HG03378 (cell line): ENCODE measurements at regions not wholly inside any gene's neighbourhood (a gene's known extent, or its start where the extent isn't known, plus 50 kb on each side); places are given as distances from the start of the nearest gene placed in this dataset.
"Not testable (repeated sequence)": the region's sequence is repeated elsewhere in the genome, so short reads cannot be mapped to it uniquely, and the experiment has no call there.

Experiments
- ATAC-seq: cut with Tn5 transposase; IDR thresholded peaks from one replicate; pipeline ENCODE4 v1.9.1; 2021; ENCODE audit warnings: mild to moderate bottlenecking, moderate library complexity; ENCODE audit not compliant: unreplicated experiment

- no peak for ATAC-seq
Observed at GRCh38 chr5:36422952-36423351, 121.2 kb upstream of the RANBP3L start.

DNA sequence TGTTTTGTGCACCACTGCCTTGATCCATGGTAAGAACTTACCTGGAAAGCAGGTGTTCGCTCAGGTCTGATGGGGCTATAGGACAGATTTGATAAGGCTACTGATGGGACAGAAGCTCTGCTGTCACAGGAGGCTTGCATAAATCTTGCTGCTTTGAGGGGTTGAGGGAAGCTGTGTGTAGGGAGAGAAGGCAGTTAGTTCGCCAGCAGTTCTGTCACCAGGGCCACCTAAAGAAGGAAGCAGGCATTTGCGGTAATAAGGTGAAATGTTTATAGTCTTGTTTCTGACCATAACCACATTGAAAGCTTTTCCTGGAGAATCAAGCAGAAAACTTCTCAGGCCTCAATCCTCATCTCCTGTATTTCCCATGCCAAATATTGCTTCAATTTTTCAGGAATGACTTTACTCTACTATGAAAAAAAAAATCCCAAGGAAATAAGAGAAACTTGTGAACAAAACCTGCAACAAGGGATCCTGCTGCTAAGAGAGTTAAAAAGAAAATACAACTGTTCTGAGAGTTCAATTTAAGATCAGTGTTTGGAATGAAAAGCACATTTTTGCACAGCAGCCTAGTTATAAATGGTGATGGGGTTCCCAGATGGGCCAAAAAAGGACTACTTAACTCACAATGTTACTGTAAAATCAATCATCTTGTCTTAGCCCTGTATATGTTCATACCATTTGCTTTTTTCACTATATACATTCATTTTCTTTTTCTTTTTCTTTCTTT, 122.0 kb upstream of the RANBP3L start:
- ATAC-seq = no peak

DNA sequence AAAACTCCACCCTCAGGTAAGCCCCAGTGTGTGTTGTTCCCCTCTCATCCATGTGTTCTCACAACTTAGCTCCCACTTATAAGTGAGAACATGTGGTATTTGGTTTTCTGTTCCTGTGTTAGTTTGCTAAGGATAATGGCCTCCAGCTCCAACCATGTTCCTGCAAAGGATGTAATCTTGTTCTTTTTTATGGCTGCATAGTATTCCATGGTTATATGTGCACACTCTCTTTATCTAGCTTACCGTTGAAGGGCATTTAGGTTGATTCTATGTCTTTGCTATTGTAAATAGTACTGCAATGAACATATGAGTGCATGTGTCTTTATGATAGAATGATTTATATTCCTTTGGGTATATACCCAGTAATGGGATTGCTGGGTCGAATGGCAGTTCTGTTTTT, 124.4 kb upstream of the RANBP3L start:
- not testable (repeated sequence) for ATAC-seq

- no peak for ATAC-seq
Observed at GRCh38 chr5:36435516-36435915, 133.8 kb upstream of the RANBP3L start.

- ATAC-seq = no peak
Observed at GRCh38 chr5:36436306-36436705, 134.6 kb upstream of the RANBP3L start.

- ATAC-seq = no peak
Observed at GRCh38 chr5:36438765-36439561, 137.3 kb upstream of the RANBP3L start.

DNA sequence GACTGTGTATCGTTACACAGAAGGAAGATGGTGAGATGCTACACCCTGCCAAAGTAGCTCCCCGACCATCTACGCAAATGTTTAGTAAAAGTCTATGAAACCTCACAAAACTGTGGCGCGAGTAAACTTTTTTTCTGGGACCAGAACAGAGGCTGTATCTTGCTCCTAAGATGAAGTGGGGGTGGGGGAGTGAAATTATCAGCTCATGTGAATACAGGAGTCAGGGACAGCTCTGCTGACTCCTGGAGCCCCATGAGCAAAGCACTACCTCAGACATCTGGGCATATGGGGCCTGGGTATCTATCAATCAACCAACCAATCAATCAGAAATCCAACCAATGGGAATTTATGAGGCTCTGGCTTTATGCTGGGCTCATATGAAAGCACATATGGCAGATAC, 138.6 kb upstream of the RANBP3L start:
- ATAC-seq = no peak

- no peak for ATAC-seq
Observed at GRCh38 chr5:36441280-36441679, 139.6 kb upstream of the RANBP3L start.

- peak; percentile 49 for ATAC-seq
Observed at GRCh38 chr5:36442352-36442751, 140.7 kb upstream of the RANBP3L start.

DNA sequence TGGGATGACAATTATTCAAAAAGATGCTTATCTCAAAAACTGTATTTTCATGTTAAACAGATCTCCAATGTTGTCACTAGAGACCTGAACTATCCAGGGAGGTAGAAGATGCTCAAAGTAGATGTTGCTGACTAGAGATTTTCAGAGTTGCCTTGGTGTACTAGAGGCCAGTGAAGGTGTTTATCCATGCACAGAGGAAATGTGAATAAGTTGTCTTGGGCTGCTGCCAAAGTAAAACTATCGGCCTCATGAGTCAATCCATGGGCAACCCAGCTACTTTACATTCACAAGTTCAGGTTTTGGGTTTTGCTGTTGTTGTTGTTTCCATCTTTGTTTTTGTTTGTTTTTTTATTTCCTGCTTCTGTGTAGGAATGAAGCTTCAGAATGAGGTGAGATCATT, 141.1 kb upstream of the RANBP3L start:
- ATAC-seq = no peak

GRCh38 chr5:36443941-36444340, 142.2 kb upstream of the RANBP3L start:
- ATAC-seq = no peak

DNA sequence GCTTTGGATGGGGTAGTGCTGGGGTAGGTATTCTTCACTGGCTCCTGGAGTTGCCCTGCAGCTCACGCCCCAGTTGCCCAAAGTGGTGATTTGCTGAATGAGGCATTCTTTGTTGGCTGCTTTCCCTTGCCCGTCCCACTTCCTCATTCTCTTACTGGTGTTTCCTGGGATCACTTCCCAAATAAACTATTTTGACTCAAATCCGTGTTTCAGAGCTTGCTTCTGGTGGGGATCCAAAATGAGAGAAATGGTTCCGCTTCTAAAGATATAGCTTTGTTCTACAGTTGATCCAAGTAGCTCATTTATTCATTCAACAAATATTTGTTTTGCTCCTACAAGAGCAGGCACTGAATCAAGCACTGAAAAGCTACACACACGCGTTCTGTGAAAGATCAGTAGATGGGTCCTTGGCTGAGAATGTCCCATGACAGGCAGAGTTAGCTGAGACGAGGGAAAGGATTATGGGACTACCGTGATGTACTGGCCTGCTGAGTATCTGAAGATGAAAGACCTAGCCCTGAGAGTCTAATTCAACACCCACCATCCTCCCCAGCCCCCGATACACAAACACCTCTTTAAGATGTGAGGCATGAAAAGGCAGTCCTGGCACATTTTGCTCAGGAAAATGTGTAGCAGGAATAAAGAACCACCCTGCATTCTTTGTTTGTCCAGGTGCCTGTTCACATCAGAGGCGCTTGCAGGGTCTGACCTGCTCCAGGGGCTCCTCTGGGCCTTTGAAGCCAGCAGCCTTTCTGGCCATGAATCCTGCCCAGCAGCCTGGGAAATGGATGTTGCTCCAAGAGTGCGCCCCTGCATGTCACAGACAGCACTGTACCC, 143.1 kb upstream of the RANBP3L start:
- ATAC-seq = no peak

- ATAC-seq = no peak
Observed at GRCh38 chr5:36447776-36448175, 146.1 kb upstream of the RANBP3L start.

- no peak for ATAC-seq
Observed at GRCh38 chr5:36450229-36451014, 148.7 kb upstream of the RANBP3L start.

DNA sequence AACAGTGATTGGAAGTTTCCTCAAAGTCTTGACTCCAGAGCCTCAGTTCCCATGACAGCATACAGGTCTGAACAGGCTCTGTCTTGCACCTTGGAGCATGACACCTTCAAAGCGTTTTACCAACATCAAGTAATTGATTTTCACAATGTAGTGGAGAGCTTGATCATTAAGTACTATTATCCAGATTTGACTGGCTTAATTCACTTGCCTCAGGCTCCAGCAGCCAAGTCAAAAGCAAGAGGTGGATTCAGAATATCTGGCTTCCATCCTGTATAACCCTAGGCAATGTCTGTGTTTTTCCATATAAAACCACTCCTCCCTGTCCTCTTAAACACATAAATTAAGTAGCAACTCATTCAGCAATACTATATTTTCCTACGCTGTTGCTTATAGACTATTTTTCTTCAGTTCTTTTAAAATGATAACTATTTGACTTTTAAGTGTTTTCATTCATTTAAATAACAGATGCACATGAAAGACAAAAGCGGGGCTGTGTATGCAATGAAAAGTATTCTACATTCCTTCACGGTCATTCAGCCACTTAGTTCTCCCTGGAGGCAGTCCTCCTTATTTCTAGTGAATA, 150.8 kb upstream of the RANBP3L start:
- ATAC-seq = no peak

- ATAC-seq = no peak
Observed at GRCh38 chr5:36457511-36458270, 148.7 kb upstream of the SLC1A3 start.

DNA sequence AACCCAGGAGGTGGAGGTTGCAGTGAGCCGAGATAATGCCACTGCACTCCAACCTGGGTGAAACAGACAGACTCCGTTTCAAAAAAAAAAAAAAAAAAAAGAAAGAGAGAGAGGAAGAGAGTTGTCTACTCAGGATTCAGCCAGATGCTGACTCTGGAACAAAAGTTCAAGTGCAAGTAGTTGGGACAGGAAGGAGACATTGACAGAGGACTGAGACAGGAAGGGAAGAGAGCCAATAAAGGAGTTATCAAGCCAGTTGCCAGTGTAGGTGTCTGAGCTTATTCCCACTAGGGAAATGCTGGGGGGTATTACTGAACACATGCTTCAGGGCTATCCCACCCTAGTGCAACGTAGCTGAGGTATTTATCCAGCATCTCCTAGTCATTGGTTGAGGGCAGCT, 147.7 kb upstream of the SLC1A3 start:
- ATAC-seq = no peak

DNA sequence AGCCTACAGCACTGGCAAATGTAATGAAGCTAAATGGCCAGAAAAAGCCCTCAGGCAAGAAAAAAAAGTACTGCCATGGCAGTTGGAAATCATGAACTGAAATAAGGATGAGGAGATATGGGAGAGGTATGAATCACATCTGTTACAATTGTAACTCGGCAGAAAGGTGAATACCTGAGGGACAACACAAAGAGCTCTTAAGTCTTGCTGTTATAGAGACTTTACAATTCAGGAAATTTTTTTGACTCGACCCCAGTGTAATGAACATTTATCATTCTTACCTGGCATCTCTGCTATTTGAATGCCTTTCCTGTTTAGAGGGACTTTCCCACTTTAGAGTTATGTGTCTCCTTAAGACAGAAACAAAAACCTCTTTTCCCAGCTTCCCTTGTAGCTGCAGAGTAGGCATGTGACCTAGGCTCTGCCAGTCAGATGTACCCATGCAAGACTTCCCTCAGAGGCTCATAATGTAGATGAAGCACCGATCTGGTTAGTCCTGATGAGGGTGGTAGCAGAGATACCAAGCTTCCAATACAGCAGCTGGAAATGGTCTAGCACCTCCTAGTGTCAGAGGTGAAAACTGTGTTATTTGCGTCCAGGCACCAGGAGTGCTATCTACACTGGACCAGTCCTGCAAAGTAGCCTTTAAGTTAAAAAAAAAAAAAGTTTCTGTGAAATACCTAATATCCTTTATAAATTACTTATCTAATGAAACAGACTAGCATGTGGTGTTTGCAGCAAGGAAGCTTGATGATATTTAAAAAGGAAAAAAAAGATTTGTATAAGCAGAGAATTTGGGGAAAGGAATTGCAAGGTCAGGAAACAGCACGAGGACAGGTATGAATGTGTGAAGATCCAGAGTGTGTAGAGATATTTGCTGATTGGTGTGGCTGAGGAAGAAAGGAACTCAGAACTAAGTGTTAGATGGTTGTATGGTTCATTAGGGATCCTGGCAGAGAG, 146.9 kb upstream of the SLC1A3 start:
- ATAC-seq = no peak
